ENCODE measurements at regions not wholly inside any gene's neighbourhood (a gene's known extent, or its start where the extent isn't known, plus 50 kb on each side); places are given as distances from the start of the nearest gene placed in this dataset.

DNA sequence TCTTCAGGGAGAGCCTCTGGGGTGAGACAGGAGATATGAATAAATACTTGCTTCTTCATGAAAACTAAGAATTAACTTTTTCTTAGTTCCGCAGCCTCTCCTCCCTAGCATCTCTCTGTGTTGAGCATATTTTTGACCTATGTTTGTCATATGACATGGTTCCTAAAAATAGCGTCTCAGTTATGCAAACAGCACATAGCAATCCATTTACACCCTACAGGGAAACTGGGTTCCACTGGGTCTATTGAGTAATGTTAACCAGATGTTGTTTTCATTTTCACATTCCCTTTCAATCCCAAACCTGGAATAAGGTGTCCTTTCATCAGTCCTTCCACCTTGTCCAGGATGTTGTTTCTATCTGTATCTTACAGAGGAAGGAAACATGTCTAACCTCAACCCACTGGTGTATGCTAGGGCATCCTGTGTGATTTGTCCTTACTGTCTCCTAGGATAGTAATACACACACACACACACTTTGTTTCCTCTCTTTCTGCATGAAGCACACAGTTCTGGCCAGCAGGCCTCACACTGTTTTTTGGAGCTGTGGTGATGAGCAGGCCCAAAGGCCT is 1543.5 kb downstream of the AACS start:
- Histone ChIP-seq H3K9me2 (ENCODE audit: insufficient read depth) (no peaks in the 10 kb centered on the region), H4K20me1 (ENCODE audit: insufficient read depth) (no peaks in the 10 kb centered on the region), H3K36me3 (ENCODE audit: low read depth) (no peaks in the 10 kb centered on the region), H3K4me2 (no peak overlapping the region), H3K4me1 (replicated peaks; ENCODE audit: insufficient read depth) (no peaks in the 10 kb centered on the region), H3F3A (ENCODE audit: insufficient read depth, low read depth) (no peaks in the 10 kb centered on the region), H2AFZ (no peak overlapping the region), H3K27ac (no peak overlapping the region), H3K79me2 (ENCODE audit: low read depth) (no peaks in the 10 kb centered on the region), H3K27me3 (ENCODE audit: insufficient read depth, low read depth) (no peaks in the 10 kb centered on the region), H3K4me3 (no peak overlapping the region), H3K9me3 (ENCODE audit: insufficient read depth, low read depth) (no peaks in the 10 kb centered on the region)
- CTCF ChIA-PET, result no interaction called here
- POLR2A ChIA-PET (ENCODE audit: unreplicated experiment), result no interaction called here
- intact Hi-C loops (cut with micrococcal nuclease; ENCODE audit: unreplicated experiment), result no loop called here
- no peak for DNase-seq
- TF ChIP-seq, protein P1, sequence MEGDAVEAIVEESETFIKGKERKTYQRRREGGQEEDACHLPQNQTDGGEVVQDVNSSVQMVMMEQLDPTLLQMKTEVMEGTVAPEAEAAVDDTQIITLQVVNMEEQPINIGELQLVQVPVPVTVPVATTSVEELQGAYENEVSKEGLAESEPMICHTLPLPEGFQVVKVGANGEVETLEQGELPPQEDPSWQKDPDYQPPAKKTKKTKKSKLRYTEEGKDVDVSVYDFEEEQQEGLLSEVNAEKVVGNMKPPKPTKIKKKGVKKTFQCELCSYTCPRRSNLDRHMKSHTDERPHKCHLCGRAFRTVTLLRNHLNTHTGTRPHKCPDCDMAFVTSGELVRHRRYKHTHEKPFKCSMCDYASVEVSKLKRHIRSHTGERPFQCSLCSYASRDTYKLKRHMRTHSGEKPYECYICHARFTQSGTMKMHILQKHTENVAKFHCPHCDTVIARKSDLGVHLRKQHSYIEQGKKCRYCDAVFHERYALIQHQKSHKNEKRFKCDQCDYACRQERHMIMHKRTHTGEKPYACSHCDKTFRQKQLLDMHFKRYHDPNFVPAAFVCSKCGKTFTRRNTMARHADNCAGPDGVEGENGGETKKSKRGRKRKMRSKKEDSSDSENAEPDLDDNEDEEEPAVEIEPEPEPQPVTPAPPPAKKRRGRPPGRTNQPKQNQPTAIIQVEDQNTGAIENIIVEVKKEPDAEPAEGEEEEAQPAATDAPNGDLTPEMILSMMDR (conservative IDR thresholded peaks at IDR 0.05), result no peak
- no peak for TF ChIP-seq EZH2 (IDR thresholded peaks at IDR 0.05; ENCODE audit: low read depth)
- BruUV-seq (replicated peaks), result no TSS peak

DNA sequence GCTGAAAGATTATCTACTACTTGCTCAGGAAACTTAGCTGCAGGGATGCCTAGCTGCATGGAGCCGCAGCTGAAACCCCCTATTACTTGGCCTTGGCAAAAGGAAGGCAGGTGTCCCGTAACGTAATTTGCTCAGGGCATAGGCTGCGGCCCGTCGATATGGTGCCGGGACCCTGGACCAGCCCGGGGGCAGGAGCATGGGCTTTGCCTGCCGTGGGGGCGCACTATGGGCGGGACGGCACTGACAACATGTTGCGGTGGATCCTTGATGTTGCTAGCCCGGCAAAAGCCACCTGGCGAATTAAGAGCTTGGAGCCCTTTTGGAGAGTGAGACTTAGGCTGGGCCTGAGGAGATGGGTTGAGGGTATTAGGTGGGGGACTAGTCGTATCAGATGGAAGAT is 1551.2 kb downstream of the AACS start:
- BruUV-seq (replicated peaks), result no TSS peak
- Histone ChIP-seq H3K4me1 (replicated peaks; ENCODE audit: insufficient read depth) (no peaks in the 10 kb centered on the region), H3K9me2 (ENCODE audit: insufficient read depth) (no peaks in the 10 kb centered on the region), H2AFZ (no peak overlapping the region), H3K27me3 (ENCODE audit: insufficient read depth, low read depth) (no peaks in the 10 kb centered on the region), H3K4me2 (no peak overlapping the region), H3K4me3 (no peak overlapping the region), H3K9me3 (ENCODE audit: insufficient read depth, low read depth) (no peaks in the 10 kb centered on the region), H3K27ac (no peak overlapping the region), H4K20me1 (ENCODE audit: insufficient read depth) (no peaks in the 10 kb centered on the region), H3K36me3 (ENCODE audit: low read depth) (no peaks in the 10 kb centered on the region), H3F3A (ENCODE audit: insufficient read depth, low read depth) (no peaks in the 10 kb centered on the region), H3K79me2 (ENCODE audit: low read depth) (no peaks in the 10 kb centered on the region)
- TF ChIP-seq, protein P1 (conservative IDR thresholded peaks at IDR 0.05), result no peak
- no peak for TF ChIP-seq EZH2 (IDR thresholded peaks at IDR 0.05; ENCODE audit: low read depth)
- ChIA-PET CTCF (no interaction called here), POLR2A (ENCODE audit: unreplicated experiment) (no interaction called here)
- intact Hi-C loops (cut with micrococcal nuclease; ENCODE audit: unreplicated experiment), result no loop called here
- no peak for DNase-seq

DNA sequence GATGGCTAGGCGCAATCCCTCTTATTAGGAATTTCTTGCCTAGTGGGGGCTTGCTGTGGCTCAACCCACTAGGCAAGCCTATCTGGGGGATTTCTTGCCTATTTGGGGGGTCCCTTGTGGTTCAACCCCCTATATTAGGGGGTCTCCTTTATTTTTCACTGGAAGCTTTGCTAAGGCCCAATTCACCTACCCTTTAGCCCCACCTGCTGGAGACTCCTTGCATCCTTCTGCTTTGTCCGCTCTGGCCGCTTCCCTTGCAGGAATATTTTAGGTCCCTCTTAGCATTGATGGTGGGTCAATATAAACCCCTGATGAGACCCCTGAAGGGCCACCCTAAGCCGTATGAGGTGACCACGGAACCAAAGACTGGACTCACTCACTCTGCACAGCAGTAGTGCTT is 1552.1 kb downstream of the AACS start:
- Histone ChIP-seq H3K4me1 (replicated peaks; ENCODE audit: insufficient read depth) (no peaks in the 10 kb centered on the region), H3K79me2 (ENCODE audit: low read depth) (no peaks in the 10 kb centered on the region), H3K4me2 (peak overlapping the region; percentile 42; the same call in 1 of the 2 replicates), H3K36me3 (ENCODE audit: low read depth) (no peaks in the 10 kb centered on the region), H3K27ac (no peak overlapping the region), H2AFZ (no peak overlapping the region), H3K4me3 (no peak overlapping the region), H4K20me1 (ENCODE audit: insufficient read depth) (no peaks in the 10 kb centered on the region), H3F3A (ENCODE audit: insufficient read depth, low read depth) (no peaks in the 10 kb centered on the region), H3K27me3 (ENCODE audit: insufficient read depth, low read depth) (no peaks in the 10 kb centered on the region), H3K9me3 (ENCODE audit: insufficient read depth, low read depth) (no peaks in the 10 kb centered on the region), H3K9me2 (ENCODE audit: insufficient read depth) (no peaks in the 10 kb centered on the region)
- no TSS peak for BruUV-seq (replicated peaks)
- TF ChIP-seq, protein P1 (conservative IDR thresholded peaks at IDR 0.05), result peak; percentile 67
- no peak for TF ChIP-seq EZH2 (IDR thresholded peaks at IDR 0.05; ENCODE audit: low read depth)
- CTCF ChIA-PET, result interaction anchor here (0.5 kb wide), 1 partner anchor 18 kb away, joined by 4 read pairs; no protein-coding TSS in a partner anchor
- POLR2A ChIA-PET (ENCODE audit: unreplicated experiment), result no interaction called here
- intact Hi-C loops (cut with micrococcal nuclease; ENCODE audit: unreplicated experiment), result no loop called here
- DNase-seq, result peak in 1 of 2 experiments; percentile 3
